ENCODE measurements at regions not wholly inside any gene's neighbourhood (a gene's known extent, or its start where the extent isn't known, plus 50 kb on each side); places are given as distances from the start of the nearest gene placed in this dataset.
A peak's percentile ranks its signal among the peaks of the same experiment; 100 is the strongest.

- no peak for TF ChIP-seq MEF2A (IDR thresholded peaks at IDR 0.05; ENCODE audit: control insufficient read depth, low read depth, low read length)
- TF ChIP-seq ZNF76 (CRISPR knock-in tag; IDR thresholded peaks at IDR 0.05; ENCODE audit: borderline replicate concordance) = 0 out of 2 replicates have a peak, but pooled peaks have one; percentile 14
- peak; percentile 59 for TF ChIP-seq L3MBTL2 (IDR thresholded peaks at IDR 0.05)
- peak; percentile 31; the same call in 1 of the 2 replicates for TF ChIP-seq MYC (IDR thresholded peaks at IDR 0.05; ENCODE audit: low read depth, low read length)
- no peak; the same call in 1 of the 2 replicates for TF ChIP-seq MYC (CRISPR knock-in tag; IDR thresholded peaks at IDR 0.05; ENCODE audit: borderline replicate concordance, low read depth)
- TF ChIP-seq CEBPB (tag; IDR thresholded peaks at IDR 0.05) = peak; percentile 59
- peak in 1 of 2 experiments; percentile 67 for TF ChIP-seq AFF1 (IDR thresholded peaks at IDR 0.05; ENCODE audit: low read depth in 1 of 2, partially characterized antibody in 2 of 2)
- TF ChIP-seq ZNF830 (CRISPR knock-in tag; IDR thresholded peaks at IDR 0.05) = no peak
- TF ChIP-seq BCL6 (CRISPR knock-in tag; IDR thresholded peaks at IDR 0.05) = no peak
- TF ChIP-seq FOXO4 (CRISPR knock-in tag; IDR thresholded peaks at IDR 0.05) = peak; percentile 21; the same call in 1 of the 2 replicates
- TF ChIP-seq USF1 (CRISPR knock-in tag; IDR thresholded peaks at IDR 0.05) = no peak
- TF ChIP-seq SIN3B (IDR thresholded peaks at IDR 0.05; ENCODE audit: low read depth) = no peak
- TF ChIP-seq SRSF3 (IDR thresholded peaks at IDR 0.05; ENCODE audit: insufficient read depth, low read length) = 0 out of 2 replicates have a peak, but pooled peaks have one; percentile 45
- TF ChIP-seq, protein P1, sequence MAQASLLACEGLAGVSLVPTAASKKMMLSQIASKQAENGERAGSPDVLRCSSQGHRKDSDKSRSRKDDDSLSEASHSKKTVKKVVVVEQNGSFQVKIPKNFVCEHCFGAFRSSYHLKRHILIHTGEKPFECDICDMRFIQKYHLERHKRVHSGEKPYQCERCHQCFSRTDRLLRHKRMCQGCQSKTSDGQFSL (CRISPR knock-in tag; IDR thresholded peaks at IDR 0.05) = no peak
- TF ChIP-seq, protein P1 (tag; IDR thresholded peaks at IDR 0.05) = no peak; a peak in 1 of 4 replicates
Observed at GRCh38 chr6:43911354-43912115, 141.5 kb downstream of the VEGFA start (continued).

Data from K562 (cell line).